ENCODE measurements at regions not wholly inside any gene's neighbourhood (a gene's known extent, or its start where the extent isn't known, plus 50 kb on each side); places are given as distances from the start of the nearest gene placed in this dataset.

DNA sequence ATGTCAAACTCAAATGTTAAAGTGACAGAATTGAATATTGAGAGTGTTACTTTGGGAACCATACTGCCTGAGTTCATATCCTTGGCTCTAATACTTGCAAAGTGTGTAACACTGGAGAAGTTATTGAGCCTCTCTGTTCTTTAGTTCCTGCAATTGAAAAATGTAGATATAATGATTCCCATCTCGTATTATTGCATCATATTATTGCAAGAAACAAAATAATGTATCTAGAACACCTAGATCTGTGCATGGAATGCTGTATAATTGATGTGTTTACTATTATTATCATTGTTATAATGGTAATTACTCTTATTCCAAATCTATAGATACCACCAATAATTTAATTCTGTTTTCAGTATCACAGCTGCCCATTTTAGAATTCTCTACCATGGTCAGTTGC, 310.3 kb downstream of the GABRG2 start:
- ChIA-PET POLR2A (no interaction called here), CTCF (no interaction called here)
- H3K9me3 ChIP-seq, result no peaks in the 10 kb centered on the region
- no peaks in the 10 kb centered on the region for H3K4me1 ChIP-seq
- Mint-ChIP-seq H3K36me3 (ENCODE audit: insufficient read depth, unreplicated experiment) (no peaks in the 10 kb centered on the region), H3K27ac (ENCODE audit: unreplicated experiment) (no peak overlapping the region), H3K4me3 (ENCODE audit: unreplicated experiment) (no peak overlapping the region), H3K27me3 (ENCODE audit: insufficient read depth, unreplicated experiment) (peaks cover 6% of the 10 kb centered on the region), H3K9me3 (ENCODE audit: unreplicated experiment) (no peaks in the 10 kb centered on the region), H3K4me1 (ENCODE audit: low read depth, unreplicated experiment) (no peaks in the 10 kb centered on the region)
- intact Hi-C loops (cut with micrococcal nuclease; ENCODE audit: unreplicated experiment), result no loop called here
- no peaks in the 10 kb centered on the region for H3K36me3 ChIP-seq (ENCODE audit: control insufficient read depth, insufficient read depth, low read length)
- TF ChIP-seq CTCF (IDR thresholded peaks at IDR 0.05; ENCODE audit: insufficient read depth in 1 of 2, low read depth in 1 of 2, low read length in 1 of 2, severe bottlenecking in 1 of 2, unreplicated experiment in 1 of 2), result no peak
- no peaks in the 10 kb centered on the region for H3K27me3 ChIP-seq (replicated peaks; ENCODE audit: control insufficient read depth, insufficient read depth, low read length)
- H3K4me3 ChIP-seq (ENCODE audit: low read depth, low read length), result no peak overlapping the region
- DNase-seq, result no peak
- no TSS peak for BruUV-seq (replicated peaks)

GRCh38 chr5:162382839-162383238, 315.3 kb downstream of the GABRG2 start:
- CTCF ChIA-PET, result no interaction called here
- H3K27me3 ChIP-seq (replicated peaks; ENCODE audit: control insufficient read depth, insufficient read depth, low read length), result no peaks in the 10 kb centered on the region
- H3K9me3 Mint-ChIP-seq (ENCODE audit: unreplicated experiment), result no peaks in the 10 kb centered on the region
- H3K27me3 Mint-ChIP-seq (ENCODE audit: insufficient read depth, unreplicated experiment), result peaks cover 7% of the 10 kb centered on the region
- intact Hi-C loops (cut with micrococcal nuclease; ENCODE audit: unreplicated experiment), result no loop called here
- POLR2A ChIA-PET, result no interaction called here
- H3K27ac Mint-ChIP-seq (ENCODE audit: unreplicated experiment), result no peak overlapping the region
- H3K36me3 ChIP-seq (ENCODE audit: control insufficient read depth, insufficient read depth, low read length), result no peaks in the 10 kb centered on the region
- no peaks in the 10 kb centered on the region for H3K9me3 ChIP-seq
- no peaks in the 10 kb centered on the region for H3K4me1 Mint-ChIP-seq (ENCODE audit: low read depth, unreplicated experiment)
- DNase-seq, result no peak
- no TSS peak for BruUV-seq (replicated peaks)
- no peak for TF ChIP-seq CTCF (IDR thresholded peaks at IDR 0.05; ENCODE audit: insufficient read depth in 1 of 2, low read depth in 1 of 2, low read length in 1 of 2, severe bottlenecking in 1 of 2, unreplicated experiment in 1 of 2)
- no peak overlapping the region for H3K4me3 Mint-ChIP-seq (ENCODE audit: unreplicated experiment)
- H3K4me1 ChIP-seq, result no peaks in the 10 kb centered on the region
- no peaks in the 10 kb centered on the region for H3K36me3 Mint-ChIP-seq (ENCODE audit: insufficient read depth, unreplicated experiment)
- no peak overlapping the region for H3K4me3 ChIP-seq (ENCODE audit: low read depth, low read length)

DNA sequence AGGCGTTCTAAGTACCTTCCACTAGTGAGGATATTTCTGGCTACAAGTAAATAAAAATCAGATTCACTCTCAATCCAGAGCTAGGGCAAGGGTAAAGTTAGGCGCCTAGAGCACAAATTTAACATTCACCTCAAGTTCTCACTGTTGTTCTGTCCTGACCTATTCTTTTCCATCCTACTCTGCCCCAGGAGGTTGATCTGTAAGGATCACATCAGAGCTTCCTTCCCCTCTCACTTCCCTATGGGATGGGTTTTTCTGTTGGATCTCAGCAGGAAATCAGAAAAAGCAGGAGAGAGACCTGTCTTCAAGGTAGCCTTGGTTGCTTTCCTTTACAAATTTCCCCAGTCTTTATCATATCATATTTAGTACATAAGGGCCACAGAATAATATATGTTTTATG, 316.7 kb downstream of the GABRG2 start:
- Histone ChIP-seq H3K4me1 (no peaks in the 10 kb centered on the region), H3K4me3 (ENCODE audit: low read depth, low read length) (no peak overlapping the region), H3K36me3 (ENCODE audit: control insufficient read depth, insufficient read depth, low read length) (no peaks in the 10 kb centered on the region), H3K9me3 (no peaks in the 10 kb centered on the region), H3K27me3 (replicated peaks; ENCODE audit: control insufficient read depth, insufficient read depth, low read length) (no peaks in the 10 kb centered on the region)
- DNase-seq, result no peak
- intact Hi-C loops (cut with micrococcal nuclease; ENCODE audit: unreplicated experiment), result no loop called here
- ChIA-PET CTCF (no interaction called here), POLR2A (no interaction called here)
- Mint-ChIP-seq H3K27ac (ENCODE audit: unreplicated experiment) (no peak overlapping the region), H3K9me3 (ENCODE audit: unreplicated experiment) (no peaks in the 10 kb centered on the region), H3K27me3 (ENCODE audit: insufficient read depth, unreplicated experiment) (peaks cover 4% of the 10 kb centered on the region), H3K36me3 (ENCODE audit: insufficient read depth, unreplicated experiment) (no peaks in the 10 kb centered on the region), H3K4me1 (ENCODE audit: low read depth, unreplicated experiment) (no peaks in the 10 kb centered on the region), H3K4me3 (ENCODE audit: unreplicated experiment) (no peak overlapping the region)
- no peak for TF ChIP-seq CTCF (IDR thresholded peaks at IDR 0.05; ENCODE audit: insufficient read depth in 1 of 2, low read depth in 1 of 2, low read length in 1 of 2, severe bottlenecking in 1 of 2, unreplicated experiment in 1 of 2)
- no TSS peak for BruUV-seq (replicated peaks)

Data from Caco-2 (cell line).